BE2C (cell line): ENCODE measurements at regions not wholly inside any gene's neighbourhood (a gene's known extent, or its start where the extent isn't known, plus 50 kb on each side); places are given as distances from the start of the nearest gene placed in this dataset.
"Not testable (repeated sequence)": the region's sequence is repeated elsewhere in the genome, so short reads cannot be mapped to it uniquely, and the experiment has no call there.

ENCODE experiments used
- DNase-seq: peaks from one replicate; pipeline ENCODE4 v3.0.0-alpha.2; 2020
- H3K27me3 ChIP-seq: fragments of 250-450 bp; sonication (Bioruptor Pico); 2 replicates; pipeline ENCODE4 v1.5.1; 2020; ENCODE audit warnings: mild to moderate bottlenecking
- H3K36me3 ChIP-seq: fragments of 250-450 bp; sonication (Bioruptor Pico); 2 replicates; pipeline ENCODE4 v1.5.1; 2020; ENCODE audit warnings: mild to moderate bottlenecking
- H3K4me1 ChIP-seq: fragments of 250-450 bp; sonication (Bioruptor Pico); 2 replicates; pipeline ENCODE4 v1.5.1; 2020
- H3K4me3 ChIP-seq: 2 replicates; pipeline ENCODE4 v1.5.1; 2011; ENCODE audit warnings: low read depth, low read length
- H3K9me3 ChIP-seq: fragments of 250-450 bp; sonication (Bioruptor Pico); 2 replicates; pipeline ENCODE4 v1.5.1; 2020
- CTCF ChIP-seq: IDR thresholded peaks from 2 replicates; pipeline ENCODE4 v1.5.1; 2012; ENCODE audit warnings: mild to moderate bottlenecking, low read depth, low read length

GRCh38 chr18:57950542-57950941 is 93.5 kb upstream of the NEDD4L start:
- Histone ChIP-seq H3K27me3 (no peaks in the 10 kb centered on the region), H3K36me3 (no peaks in the 10 kb centered on the region), H3K4me1 (no peaks in the 10 kb centered on the region), H3K4me3 (no peak overlapping the region), H3K9me3 (no peaks in the 10 kb centered on the region)
- DNase-seq, result no peak
- TF ChIP-seq CTCF, result no peak

DNA sequence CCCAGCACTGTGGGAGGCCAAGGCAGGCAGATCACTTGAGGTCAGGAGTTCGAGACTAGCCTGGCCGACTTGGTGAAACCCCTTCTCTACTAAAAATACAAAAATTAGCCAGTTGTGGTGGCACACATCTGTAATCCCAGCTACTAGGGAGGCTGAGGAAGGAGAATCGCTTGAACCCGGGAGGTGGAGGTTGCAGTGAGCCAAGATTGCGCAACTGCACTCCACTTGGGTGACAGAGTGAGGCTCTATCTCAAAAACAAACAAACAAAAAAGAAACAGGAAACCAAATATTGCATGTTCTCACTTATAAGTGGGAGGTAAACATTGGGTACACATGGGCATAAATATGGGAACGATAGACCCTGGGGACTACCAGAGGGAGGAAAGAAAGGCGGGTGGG is 94.7 kb upstream of the NEDD4L start:
- not testable (repeated sequence) for DNase-seq, H3K27me3 ChIP-seq, H3K4me1 ChIP-seq, H3K4me3 ChIP-seq, H3K36me3 ChIP-seq, H3K9me3 ChIP-seq

GRCh38 chr18:57947117-57947516 is 96.9 kb upstream of the NEDD4L start:
- DNase-seq, result no peak

GRCh38 chr18:57943723-57944122 is 100.3 kb upstream of the NEDD4L start:
- Histone ChIP-seq H3K9me3 (no peaks in the 10 kb centered on the region), H3K4me3 (no peak overlapping the region), H3K27me3 (no peaks in the 10 kb centered on the region), H3K36me3 (no peaks in the 10 kb centered on the region), H3K4me1 (no peaks in the 10 kb centered on the region)
- no peak for TF ChIP-seq CTCF
- no peak for DNase-seq

More at GRCh38 chr18:57947117-57947516, 96.9 kb upstream of the NEDD4L start:
- H3K27me3 ChIP-seq, result no peaks in the 10 kb centered on the region
- no peaks in the 10 kb centered on the region for H3K36me3 ChIP-seq
- no peaks in the 10 kb centered on the region for H3K9me3 ChIP-seq
- no peak for TF ChIP-seq CTCF
- H3K4me1 ChIP-seq, result no peaks in the 10 kb centered on the region
- H3K4me3 ChIP-seq, result no peak overlapping the region

- H3K4me1 ChIP-seq, result no peaks in the 10 kb centered on the region
- no peak overlapping the region for H3K4me3 ChIP-seq
- H3K36me3 ChIP-seq, result no peaks in the 10 kb centered on the region
- no peak for DNase-seq
- H3K27me3 ChIP-seq, result no peaks in the 10 kb centered on the region
- H3K9me3 ChIP-seq, result no peaks in the 10 kb centered on the region
- no peak for TF ChIP-seq CTCF
These were observed 101.5 kb upstream of the NEDD4L start for GRCh38 chr18:57942493-57942892.

DNA sequence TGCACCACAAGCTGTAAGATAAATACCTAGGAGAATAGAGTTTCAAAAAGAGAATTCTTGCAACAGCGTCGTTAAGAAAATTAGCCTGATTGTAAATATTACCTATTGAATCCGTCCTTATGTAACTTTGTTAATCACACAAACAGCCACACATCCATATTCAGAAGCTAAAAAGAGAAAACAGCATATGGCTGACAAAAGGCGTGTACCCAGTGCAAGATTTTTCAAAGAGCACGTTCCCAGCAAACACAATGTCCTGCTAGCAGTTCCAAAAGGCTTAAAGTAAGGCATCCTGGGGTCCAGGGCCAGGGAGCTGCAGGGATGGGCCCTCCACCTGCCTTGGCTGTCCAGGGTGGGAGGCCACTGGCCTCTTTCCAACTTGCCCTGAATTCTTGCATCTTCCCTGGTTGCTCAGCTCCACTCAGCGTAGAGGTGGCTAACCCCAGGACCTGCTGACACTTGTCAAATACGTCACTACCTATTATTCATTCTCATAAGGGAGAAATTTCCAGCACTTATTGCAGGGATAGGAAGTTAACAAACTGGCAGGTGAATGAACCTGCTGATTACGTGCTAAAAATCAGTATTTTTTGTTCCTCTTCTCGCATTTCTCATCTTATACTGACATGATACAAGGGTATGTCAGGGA is 102.1 kb upstream of the NEDD4L start:
- H3K36me3 ChIP-seq, result no peaks in the 10 kb centered on the region
- H3K4me1 ChIP-seq, result no peaks in the 10 kb centered on the region
- no peaks in the 10 kb centered on the region for H3K9me3 ChIP-seq
- DNase-seq, result no peak
- TF ChIP-seq CTCF, result no peak
- no peak overlapping the region for H3K4me3 ChIP-seq
- H3K27me3 ChIP-seq, result no peaks in the 10 kb centered on the region
